H1 (cell line): ENCODE measurements at regions not wholly inside any gene's neighbourhood (a gene's known extent, or its start where the extent isn't known, plus 50 kb on each side); places are given as distances from the start of the nearest gene placed in this dataset.

ENCODE experiments used
- MAFK ChIP-seq: IDR thresholded peaks from 2 replicates; pipeline ENCODE4 v1.6.1; 2012; ENCODE audit warnings: low read depth, mild to moderate bottlenecking, improper control_type of control experiment, low read length

DNA sequence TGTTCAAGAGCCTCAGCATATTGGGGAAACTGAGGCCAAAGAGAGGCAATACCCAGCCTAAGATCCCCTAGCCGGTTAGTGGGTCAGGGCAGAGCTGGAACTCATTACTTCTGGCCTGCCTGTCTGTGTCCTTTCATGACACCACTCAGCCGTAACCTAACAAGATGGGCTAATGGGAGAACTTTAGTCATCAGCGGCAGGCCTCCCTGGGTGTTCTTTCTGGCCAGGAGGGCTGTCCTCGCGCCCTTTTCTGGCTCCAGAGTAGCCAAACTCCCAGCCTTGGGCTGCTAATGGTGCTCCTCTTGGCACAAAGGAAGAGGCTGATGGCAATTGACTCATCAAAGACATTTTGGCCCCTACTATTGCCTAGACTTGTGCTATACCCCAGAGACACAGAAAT lies 76.6 kb downstream of the NCR2 start (continued):
- TF ChIP-seq MAFK = no peak
